Natural killer cell (primary cell): ENCODE measurements at regions not wholly inside any gene's neighbourhood (a gene's known extent, or its start where the extent isn't known, plus 50 kb on each side); places are given as distances from the start of the nearest gene placed in this dataset.

Experiments used
- ATAC-seq, 3 donors: fragments of 150-1000 bp in 2 of 3; fragments of 200-7000 bp in 1 of 3; cut with Tn5 transposase; 1 replicate in 1 of 3; 2 replicates in 2 of 3; pipeline ENCODE4 v1.10.0; 2021; ENCODE audit warnings: mild to moderate bottlenecking in 2 of 3, moderate library complexity in 2 of 3
- DNase-seq, 2 donors: peaks; one replicate each; pipeline versions ENCODE4 v3.0.0 to v3.0.0-alpha.2; 2013 to 2021; ENCODE audit warnings: mixed read lengths in 1 of 2
- H3K27ac ChIP-seq: one replicate; pipeline ENCODE4 v1.5.1; 2013; ENCODE audit warnings: mild to moderate bottlenecking, low read length
- H3K27me3 ChIP-seq: one replicate; pipeline ENCODE4 v1.6.1; 2013; ENCODE audit warnings: low read length; ENCODE audit not compliant: control insufficient read depth, insufficient read depth
- H3K36me3 ChIP-seq: one replicate; pipeline ENCODE4 v1.6.1; 2013; ENCODE audit warnings: low read length; ENCODE audit not compliant: control insufficient read depth, insufficient read depth
- H3K4me1 ChIP-seq: one replicate; pipeline ENCODE4 v1.6.1; 2013; ENCODE audit warnings: low read length; ENCODE audit not compliant: control insufficient read depth, insufficient read depth
- H3K4me3 ChIP-seq: one replicate; pipeline ENCODE4 v1.5.1; 2013; ENCODE audit warnings: low read length
- H3K9me3 ChIP-seq: one replicate; pipeline ENCODE4 v1.6.1; 2013; ENCODE audit warnings: low read length; ENCODE audit not compliant: control insufficient read depth, insufficient read depth
- H3K27ac Mint-ChIP-seq, 2 donors: one replicate each; pipeline ENCODE4 v1.8.0; 2022; ENCODE audit warnings: mild to moderate bottlenecking in 2 of 2, mixed read lengths in 2 of 2, moderate library complexity in 1 of 2
- H3K27me3 Mint-ChIP-seq, 2 donors: one replicate each; pipeline ENCODE4 v1.8.0; 2022; ENCODE audit warnings: low read depth in 2 of 2, mixed read lengths in 2 of 2
- H3K36me3 Mint-ChIP-seq: one replicate; pipeline ENCODE4 v1.8.0; 2022; ENCODE audit warnings: mixed read lengths
- H3K4me1 Mint-ChIP-seq, 2 donors: one replicate each; pipeline ENCODE4 v1.8.0; 2022; ENCODE audit warnings: mixed read lengths in 2 of 2
- H3K4me3 Mint-ChIP-seq: one replicate; pipeline ENCODE4 v1.8.0; 2022; ENCODE audit warnings: mild to moderate bottlenecking, moderate library complexity, mixed read lengths
- H3K9me3 Mint-ChIP-seq, 2 donors: one replicate each; pipeline ENCODE4 v1.8.0; 2022; ENCODE audit warnings: mixed read lengths in 2 of 2
- WGBS: methylation state at CpG from one replicate; pipeline ENCODE4 v1.1.7; 2013; ENCODE audit warnings: missing lambda C conversion rate; ENCODE audit not compliant: insufficient coverage; 5-methylcytosine and 5-hydroxymethylcytosine counted together
- intact Hi-C: fragments of 100-400 bp; cut with micrococcal nuclease; formaldehyde crosslinking; loops from one replicate; pipeline ENCODE4 v1.14.2; 2022
- TF ChIP-seq, protein P1 (sequence below): fragments of 200-600 bp; IDR thresholded peaks from one replicate; pipeline ENCODE4 v1.8.0; 2022; ENCODE audit warnings: antibody characterized with exemption

DNA sequence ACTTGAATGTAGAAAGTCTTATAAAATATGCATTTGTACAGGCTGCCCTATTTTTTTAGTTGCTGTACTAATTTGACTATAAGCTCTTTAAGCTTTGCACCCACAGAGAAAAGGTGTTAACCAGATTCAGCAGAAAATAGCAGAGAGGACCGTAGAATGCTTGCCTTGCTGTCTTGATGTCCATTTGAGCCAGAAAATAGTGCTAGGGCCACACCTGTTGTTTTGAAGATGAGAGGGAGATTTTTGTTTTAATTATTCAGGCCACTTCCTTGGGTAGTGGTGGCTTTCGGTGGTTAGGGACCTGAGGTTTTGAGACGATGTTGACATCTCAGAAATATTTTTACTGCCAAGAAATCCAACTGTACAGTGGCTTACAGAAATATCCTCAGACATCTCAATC lies 196.0 kb downstream of the SPATA31D1 start:
- ATAC-seq: peak in 2 of 3 donors; percentile 26 to 70
- H3K27ac Mint-ChIP-seq: no peak overlapping the region

DNA sequence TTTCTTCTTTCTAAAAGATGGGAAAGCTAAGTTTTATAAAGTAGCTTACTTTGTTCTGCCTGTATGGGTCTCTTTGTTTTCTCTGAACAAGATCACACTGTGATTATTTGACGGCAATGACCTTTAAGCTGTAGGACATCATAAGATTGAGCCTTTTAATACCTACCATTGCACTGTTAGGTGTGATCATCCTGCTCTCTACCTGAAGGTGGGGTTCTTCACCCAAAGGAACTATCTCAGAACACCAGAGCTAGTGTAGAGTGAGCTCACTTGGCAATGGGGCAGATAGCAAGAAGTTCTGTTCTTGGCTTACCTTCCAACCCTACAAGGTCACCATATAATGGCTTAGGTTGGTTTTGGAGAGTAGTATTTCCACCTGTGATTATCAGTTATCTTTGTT lies 200.2 kb downstream of the SPATA31D1 start:
- WGBS: 88% methylated on average over 1 of the region's 1 CpG
- Histone ChIP-seq H3K9me3 (no peaks in the 10 kb centered on the region), H3K27me3 (no peaks in the 10 kb centered on the region), H3K4me3 (no peak overlapping the region), H3K36me3 (no peaks in the 10 kb centered on the region), H3K4me1 (no peaks in the 10 kb centered on the region), H3K27ac (no peak overlapping the region)
- TF ChIP-seq, protein P1, sequence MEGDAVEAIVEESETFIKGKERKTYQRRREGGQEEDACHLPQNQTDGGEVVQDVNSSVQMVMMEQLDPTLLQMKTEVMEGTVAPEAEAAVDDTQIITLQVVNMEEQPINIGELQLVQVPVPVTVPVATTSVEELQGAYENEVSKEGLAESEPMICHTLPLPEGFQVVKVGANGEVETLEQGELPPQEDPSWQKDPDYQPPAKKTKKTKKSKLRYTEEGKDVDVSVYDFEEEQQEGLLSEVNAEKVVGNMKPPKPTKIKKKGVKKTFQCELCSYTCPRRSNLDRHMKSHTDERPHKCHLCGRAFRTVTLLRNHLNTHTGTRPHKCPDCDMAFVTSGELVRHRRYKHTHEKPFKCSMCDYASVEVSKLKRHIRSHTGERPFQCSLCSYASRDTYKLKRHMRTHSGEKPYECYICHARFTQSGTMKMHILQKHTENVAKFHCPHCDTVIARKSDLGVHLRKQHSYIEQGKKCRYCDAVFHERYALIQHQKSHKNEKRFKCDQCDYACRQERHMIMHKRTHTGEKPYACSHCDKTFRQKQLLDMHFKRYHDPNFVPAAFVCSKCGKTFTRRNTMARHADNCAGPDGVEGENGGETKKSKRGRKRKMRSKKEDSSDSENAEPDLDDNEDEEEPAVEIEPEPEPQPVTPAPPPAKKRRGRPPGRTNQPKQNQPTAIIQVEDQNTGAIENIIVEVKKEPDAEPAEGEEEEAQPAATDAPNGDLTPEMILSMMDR: no peak
- Mint-ChIP-seq H3K4me3 (no peak overlapping the region), H3K36me3 (no peaks in the 10 kb centered on the region), H3K4me1 (peaks cover 11% of the 10 kb centered on the region in 2 donors), H3K9me3 (peaks cover 2 to 6% of the 10 kb centered on the region in 2 donors), H3K27me3 (no peaks in the 10 kb centered on the region), H3K27ac (no peak overlapping the region)
- ATAC-seq (no peak), DNase-seq (no peak)
- intact Hi-C loops: no loop called here

More for the DNA sequence above, 196.0 kb downstream of the SPATA31D1 start:
- intact Hi-C loops: no loop called here
- no peaks in the 10 kb centered on the region for H3K9me3 ChIP-seq
- no peaks in the 10 kb centered on the region for H3K27me3 ChIP-seq
- no peaks in the 10 kb centered on the region for H3K36me3 ChIP-seq
- H3K4me1 Mint-ChIP-seq: peaks cover 11 to 16% of the 10 kb centered on the region in 2 donors
- 6% methylated on average over 2 of the region's 3 CpGs for WGBS
- H3K27me3 Mint-ChIP-seq: no peaks in the 10 kb centered on the region
- H3K27ac ChIP-seq: no peak overlapping the region
- no peak overlapping the region for H3K4me3 ChIP-seq
- H3K36me3 Mint-ChIP-seq: no peaks in the 10 kb centered on the region
- H3K4me3 Mint-ChIP-seq: peak overlapping the region; percentile 22
- DNase-seq: no peak
- H3K4me1 ChIP-seq: no peaks in the 10 kb centered on the region
- TF ChIP-seq, protein P1: no peak
- H3K9me3 Mint-ChIP-seq: peaks cover 2% of the 10 kb centered on the region in 2 donors

DNA sequence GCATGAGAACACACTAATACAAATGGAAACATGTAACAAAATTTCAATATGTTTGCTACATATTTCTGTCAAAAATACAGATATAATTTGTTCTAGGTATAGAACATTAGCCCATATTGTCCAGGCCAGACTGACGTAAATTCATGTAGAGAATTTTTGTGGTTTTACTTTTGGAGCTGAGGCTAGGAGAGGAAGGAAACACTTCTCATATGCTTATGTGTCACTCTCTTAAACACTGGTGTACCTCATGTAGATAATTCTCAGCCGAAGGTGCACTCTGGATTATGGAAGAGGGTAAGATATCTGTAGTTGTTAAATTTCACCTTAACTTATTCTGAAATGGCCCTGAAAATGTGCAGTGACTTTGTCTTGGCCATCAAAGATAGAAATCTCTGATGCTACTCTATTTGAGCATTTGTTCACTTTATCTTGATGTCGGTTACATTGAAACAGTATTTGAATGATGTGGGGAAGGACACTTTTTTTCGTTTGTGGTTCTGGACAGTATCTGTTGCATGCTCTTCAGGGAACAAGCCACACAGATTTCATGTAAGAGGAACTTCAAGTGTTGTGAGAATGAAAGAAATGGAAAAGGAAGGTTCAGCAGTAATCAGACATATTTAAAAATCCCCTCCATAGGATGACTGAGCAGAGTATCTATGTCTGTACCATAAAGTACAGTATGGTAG lies 202.7 kb downstream of the SPATA31D1 start:
- Histone ChIP-seq H3K4me3 (no peak overlapping the region), H3K9me3 (no peaks in the 10 kb centered on the region), H3K4me1 (no peaks in the 10 kb centered on the region), H3K27me3 (no peaks in the 10 kb centered on the region), H3K36me3 (no peaks in the 10 kb centered on the region), H3K27ac (no peak overlapping the region)
- H3K4me3 Mint-ChIP-seq: no peak overlapping the region
- peaks cover 4 to 10% of the 10 kb centered on the region in 2 donors for H3K9me3 Mint-ChIP-seq
- H3K27me3 Mint-ChIP-seq: no peaks in the 10 kb centered on the region
- no peaks in the 10 kb centered on the region for H3K36me3 Mint-ChIP-seq
- no peak overlapping the region for H3K27ac Mint-ChIP-seq
- 7% methylated on average over 2 of the region's 4 CpGs for WGBS
- DNase-seq: no peak
- H3K4me1 Mint-ChIP-seq: no peaks in the 10 kb centered on the region
- intact Hi-C loops: no loop called here
- no peak for ATAC-seq
- TF ChIP-seq, protein P1: no peak

DNA sequence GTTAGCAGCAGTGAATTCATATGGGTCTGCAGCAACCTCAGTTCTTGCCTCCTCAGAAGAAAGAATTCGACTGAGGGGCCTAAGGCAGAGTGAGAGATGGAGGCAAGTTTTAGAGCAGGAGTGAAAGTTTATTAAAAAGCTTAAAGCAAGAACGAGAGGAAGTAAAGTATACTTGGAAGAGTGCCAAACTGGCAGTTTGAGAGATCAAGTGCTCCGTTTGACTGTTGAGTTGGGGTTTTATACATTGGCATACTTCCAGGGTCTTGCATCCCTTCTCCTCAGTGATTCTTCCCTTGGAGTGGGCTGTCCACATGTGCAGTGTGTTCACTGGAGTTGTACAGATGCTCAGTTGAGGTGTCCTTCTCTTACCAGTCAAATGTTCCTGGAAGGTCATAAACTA lies 203.6 kb downstream of the SPATA31D1 start:
- TF ChIP-seq, protein P1: no peak
- intact Hi-C loops: no loop called here
- DNase-seq (no peak), ATAC-seq (no peak)
- Histone ChIP-seq H3K27ac (no peak overlapping the region), H3K4me3 (no peak overlapping the region), H3K9me3 (no peaks in the 10 kb centered on the region), H3K36me3 (no peaks in the 10 kb centered on the region), H3K4me1 (no peaks in the 10 kb centered on the region), H3K27me3 (no peaks in the 10 kb centered on the region)
- Mint-ChIP-seq H3K27me3 (no peaks in the 10 kb centered on the region), H3K27ac (no peak overlapping the region), H3K9me3 (peaks cover 4 to 10% of the 10 kb centered on the region in 2 donors), H3K4me3 (no peak overlapping the region), H3K36me3 (no peaks in the 10 kb centered on the region), H3K4me1 (no peaks in the 10 kb centered on the region)
- WGBS: 23% methylated on average over 3 of the region's 3 CpGs
